GM12891 (cell line): ENCODE measurements at regions not wholly inside any gene's neighbourhood (a gene's known extent, or its start where the extent isn't known, plus 50 kb on each side); places are given as distances from the start of the nearest gene placed in this dataset.
"Not testable (repeated sequence)": the region's sequence is repeated elsewhere in the genome, so short reads cannot be mapped to it uniquely, and the experiment has no call there.

Source experiments
- DNase-seq: peaks from one replicate; pipeline ENCODE4 v3.0.0; 2011; ENCODE audit warnings: low spot score; ENCODE audit not compliant: insufficient read length
- FAIRE-seq: peaks from 2 replicates; lab custom pipeline; 2011; peaks lifted over from hg19 to GRCh38; lab: Jason Lieb, UNC
- PAX5 ChIP-seq: IDR thresholded peaks from 2 replicates; pipeline ENCODE4 v1.6.1; 2011; ENCODE audit warnings: low read length, moderate library complexity, mild to moderate bottlenecking; ENCODE audit not compliant: insufficient read depth, severe bottlenecking
- POLR2A ChIP-seq: IDR thresholded peaks from 2 replicates; pipeline ENCODE4 v1.6.1; 2011; ENCODE audit warnings: low read depth, low read length, control low read depth
- POLR2AphosphoS5 ChIP-seq: IDR thresholded peaks from 2 replicates; pipeline ENCODE4 v1.6.1; 2011; ENCODE audit warnings: low read depth, low read length, control low read depth
- POU2F2 ChIP-seq: IDR thresholded peaks from 2 replicates; pipeline ENCODE4 v1.6.1; 2011; ENCODE audit warnings: low read depth, mild to moderate bottlenecking, control low read depth, low read length, moderate library complexity
- SPI1 ChIP-seq: IDR thresholded peaks from 2 replicates; pipeline ENCODE4 v1.6.1; 2011; ENCODE audit warnings: low read depth, low read length, control low read depth
- TAF1 ChIP-seq: IDR thresholded peaks from 2 replicates; pipeline ENCODE4 v1.6.1; 2011; ENCODE audit warnings: low read depth, low read length, control low read depth

- no peak for DNase-seq
- no peak for FAIRE-seq
- no peak for TF ChIP-seq PAX5
- TF ChIP-seq TAF1 = no peak
- TF ChIP-seq SPI1 = no peak
- no peak for TF ChIP-seq POU2F2
- no peak for TF ChIP-seq POLR2A
- no peak for TF ChIP-seq POLR2AphosphoS5
These were observed 449.1 kb upstream of the KAZN start for GRCh38 chr1:14149431-14149830.

DNA sequence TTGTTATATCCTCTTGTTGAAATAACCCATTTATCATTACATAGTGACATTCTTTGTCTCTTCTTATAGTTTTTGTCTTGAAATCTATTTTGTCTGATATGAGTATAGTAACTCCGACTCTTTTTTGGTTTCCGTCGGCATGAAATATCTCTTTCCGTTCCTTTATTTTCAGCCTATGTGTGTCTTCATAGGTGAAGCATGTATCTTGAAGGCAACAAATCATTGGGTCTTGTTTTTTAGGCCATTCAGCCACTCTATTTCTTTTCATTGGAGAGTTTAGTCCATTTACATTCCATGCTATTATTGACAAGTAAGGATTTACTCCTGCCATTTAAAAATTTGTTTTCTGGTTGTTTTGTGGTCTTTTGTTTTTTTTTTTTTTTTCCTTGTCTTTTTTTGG lies 441.9 kb upstream of the KAZN start:
- no peak for TF ChIP-seq POLR2A
- TF ChIP-seq POLR2AphosphoS5 = no peak
- TF ChIP-seq PAX5 = no peak
- TF ChIP-seq TAF1 = no peak
- no peak for TF ChIP-seq SPI1
- TF ChIP-seq POU2F2 = no peak
- DNase-seq = no peak
- FAIRE-seq = no peak

GRCh38 chr1:14160781-14161180 lies 437.7 kb upstream of the KAZN start:
- no peak for TF ChIP-seq POU2F2
- TF ChIP-seq SPI1 = no peak
- no peak for TF ChIP-seq PAX5
- FAIRE-seq (no peak), DNase-seq (no peak)

- FAIRE-seq = no peak
- no peak for DNase-seq
These were observed 435.2 kb upstream of the KAZN start for GRCh38 chr1:14163246-14163645.

GRCh38 chr1:14165371-14165801 lies 433.1 kb upstream of the KAZN start:
- FAIRE-seq = no peak
- TF ChIP-seq POLR2A (no peak), TAF1 (no peak), POLR2AphosphoS5 (no peak)
- DNase-seq = no peak

More at GRCh38 chr1:14163246-14163645, 435.2 kb upstream of the KAZN start:
- TF ChIP-seq POLR2A (no peak), SPI1 (no peak), POU2F2 (no peak), TAF1 (no peak), POLR2AphosphoS5 (no peak), PAX5 (no peak)

GRCh38 chr1:14167884-14168283 lies 430.6 kb upstream of the KAZN start:
- TF ChIP-seq POLR2A = no peak
- TF ChIP-seq SPI1 = no peak
- TF ChIP-seq POU2F2 = no peak
- no peak for TF ChIP-seq POLR2AphosphoS5
- no peak for TF ChIP-seq PAX5
- no peak for TF ChIP-seq TAF1
- DNase-seq (no peak), FAIRE-seq (no peak)

GRCh38 chr1:14168326-14169063 lies 430.0 kb upstream of the KAZN start:
- TF ChIP-seq POLR2A (no peak), TAF1 (no peak), POU2F2 (no peak), SPI1 (no peak), PAX5 (no peak), POLR2AphosphoS5 (no peak)
- no peak for DNase-seq
- no peak for FAIRE-seq

GRCh38 chr1:14173598-14173997 lies 424.9 kb upstream of the KAZN start:
- no peak for FAIRE-seq
- TF ChIP-seq TAF1 (no peak), POU2F2 (no peak), SPI1 (no peak), PAX5 (no peak)
- no peak for DNase-seq

DNA sequence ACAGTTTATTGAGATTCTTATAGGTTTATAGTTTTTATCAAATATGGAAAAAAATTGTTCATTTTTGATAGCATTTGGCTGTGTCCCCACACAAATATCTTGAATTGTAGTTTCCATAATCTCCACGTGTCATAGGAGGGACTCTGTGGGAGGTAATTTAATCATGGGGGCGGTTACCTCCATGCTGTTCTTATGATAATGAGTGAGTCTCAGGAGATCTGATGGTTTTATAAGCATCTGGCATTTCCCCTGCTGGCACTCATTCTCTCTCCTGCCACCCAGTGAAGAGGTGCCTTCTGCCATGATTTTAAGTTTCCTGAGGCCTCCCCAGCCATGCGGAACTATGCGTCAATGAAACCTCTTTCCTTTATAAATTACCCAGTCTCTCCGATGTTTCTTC lies 420.6 kb upstream of the KAZN start:
- FAIRE-seq, DNase-seq: not testable (repeated sequence)

GRCh38 chr1:14180738-14181137 lies 417.7 kb upstream of the KAZN start:
- TF ChIP-seq SPI1 (no peak), PAX5 (no peak)
- FAIRE-seq (no peak), DNase-seq (no peak)
